K562 (cell line): ENCODE measurements at regions not wholly inside any gene's neighbourhood (a gene's known extent, or its start where the extent isn't known, plus 50 kb on each side); places are given as distances from the start of the nearest gene placed in this dataset.

Experiments used
- ATAC-seq: fragments of 200-7000 bp; cut with Tn5 transposase; 3 replicates; pipeline ENCODE4 v1.9.1; 2020; ENCODE audit warnings: moderate library complexity
- BruUV-seq: library from RNA; stranded (reverse); fragments of 400-500 nt; replicated peaks from 2 replicates; lab custom pipeline; 2021; lab: Mats Ljungman, UMichigan
- CTCF ChIA-PET: fragments of 300-600 bp; formaldehyde crosslinking; extraction: SDS; loops from one replicate; lab custom pipeline; 2021; ENCODE audit warnings: low intra/inter-chr PET ratio; lab: Yijun Ruan, JAX
- POLR2A ChIA-PET: fragments of 300-600, 350-650 bp; sonication (Branson Sonifier 250); formaldehyde crosslinking; extraction: SDS; loops from one replicate; lab custom pipeline; 2021; ENCODE audit warnings: antibody characterized with exemption, inconsistent platforms; lab: Yijun Ruan, JAX
- DNase-seq, 4 experiments: peaks; one replicate each; pipeline versions ENCODE4 v3.0.0 to v3.0.0-alpha.2; 2011 to 2018; ENCODE audit warnings: low spot score in 3 of 4, mixed read lengths in 3 of 4; ENCODE audit errors: extremely low read depth in 1 of 4
- FAIRE-seq: peaks from 2 replicates; lab custom pipeline; 2011; peaks lifted over from hg19 to GRCh38; lab: Jason Lieb, UNC
- H2AFZ ChIP-seq: 2 replicates; pipeline ENCODE4 v1.6.0; 2011; ENCODE audit warnings: low read depth, low read length, control low read depth, inconsistent platforms
- H3K27ac ChIP-seq: fragments of 200-600 bp; 3 replicates; pipeline ENCODE4 v1.8.0; 2011; ENCODE audit warnings: low read depth, mild to moderate bottlenecking, control low read depth, inconsistent platforms, low read length, moderate library complexity, mixed read lengths; ENCODE audit errors: extremely low read depth
- H3K27me3 ChIP-seq, 2 experiments: fragments of 300-600 bp in 1 of 2; 2 replicates in 1 of 2; 3 replicates in 1 of 2; pipeline versions ENCODE4 v1.6.0 to v1.8.0; 2011; ENCODE audit warnings: inconsistent platforms in 2 of 2, low read length in 2 of 2, mild to moderate bottlenecking in 1 of 2, mixed read lengths in 1 of 2, moderate library complexity in 1 of 2; ENCODE audit not compliant: control insufficient read depth in 2 of 2, insufficient read depth in 2 of 2
- H3K36me3 ChIP-seq: fragments of 300-600 bp; 3 replicates; pipeline ENCODE4 v1.8.0; 2011; ENCODE audit warnings: mild to moderate bottlenecking, low read length, inconsistent platforms; ENCODE audit not compliant: control insufficient read depth, insufficient read depth
- H3K4me1 ChIP-seq, 2 experiments: fragments of 200-600 bp in 1 of 2; replicated peaks in 1 of 2; 2 replicates in 1 of 2; 3 replicates in 1 of 2; pipeline versions ENCODE4 v1.5.1 to v1.8.0; 2011; ENCODE audit warnings: inconsistent platforms in 2 of 2, low read length in 2 of 2, mild to moderate bottlenecking in 1 of 2, mixed read lengths in 1 of 2, moderate library complexity in 1 of 2; ENCODE audit not compliant: control insufficient read depth in 2 of 2, insufficient read depth in 2 of 2
- H3K4me2 ChIP-seq: 2 replicates; pipeline ENCODE4 v1.6.1; 2011; ENCODE audit warnings: low read length, control low read depth, inconsistent platforms, mixed read lengths; ENCODE audit not compliant: insufficient read depth
- H3K4me3 ChIP-seq: fragments of 200-600 bp; sonication (generic), shearing (Covaris generic); 2 replicates; pipeline ENCODE4 v1.5.1; 2016; ENCODE audit warnings: control low read depth, inconsistent platforms
- H3K79me2 ChIP-seq: fragments of 200-600 bp; 3 replicates; pipeline ENCODE4 v1.8.0; 2011; ENCODE audit warnings: low read length, inconsistent platforms; ENCODE audit not compliant: control insufficient read depth, insufficient read depth
- H3K9ac ChIP-seq, 2 experiments: 2 replicates each; pipeline versions ENCODE4 v1.6.0 to v1.6.1; 2011; ENCODE audit warnings: low read depth in 2 of 2, low read length in 2 of 2, control low read depth in 1 of 2, inconsistent platforms in 1 of 2, mild to moderate bottlenecking in 1 of 2, mixed read lengths in 1 of 2; ENCODE audit not compliant: insufficient read depth in 1 of 2
- H3K9me1 ChIP-seq: one replicate; pipeline ENCODE4 v1.6.0; 2011; ENCODE audit warnings: inconsistent platforms, mild to moderate bottlenecking, low read length, moderate library complexity; ENCODE audit not compliant: control insufficient read depth, insufficient read depth
- H3K9me3 ChIP-seq: replicated peaks from 2 replicates; pipeline ENCODE4 v1.5.1; 2011; ENCODE audit warnings: low read depth, low read length, inconsistent platforms; ENCODE audit not compliant: control insufficient read depth, insufficient read depth
- H4K20me1 ChIP-seq: replicated peaks from 2 replicates; pipeline ENCODE4 v1.6.1; 2011; ENCODE audit warnings: low read length, inconsistent platforms, mixed read lengths; ENCODE audit not compliant: control insufficient read depth, insufficient read depth
- CREM ChIP-seq: IDR thresholded peaks from 2 replicates; pipeline ENCODE4 v1.6.1; 2014; ENCODE audit warnings: antibody characterized with exemption, low read depth
- MCM7 ChIP-seq, 2 experiments: fragments of 450-650 bp; IDR thresholded peaks; 2 replicates each; pipeline ENCODE4 v1.6.1; 2016 to 2018
- RCOR1 ChIP-seq, 2 experiments: IDR thresholded peaks; 2 replicates each; pipeline ENCODE4 v1.6.1; 2012; ENCODE audit warnings: low read depth in 2 of 2, low read length in 2 of 2, borderline replicate concordance in 1 of 2, improper control_type of control experiment in 1 of 2
- ZNF253 ChIP-seq: fragments of 250-450 bp; sonication (Bioruptor Pico); conservative IDR thresholded peaks from 2 replicates; pipeline ENCODE4 v1.6.1; 2021; ENCODE audit warnings: mild to moderate bottlenecking
- WGBS: fragments of 100-300 bp; shearing (Covaris generic); methylation state at CpG from one replicate; pipeline ENCODE4 v1.1.6; 2016; ENCODE audit warnings: low coverage, mixed read lengths; ENCODE audit not compliant: insufficient coverage; ENCODE audit errors: missing lambda C conversion rate; 5-methylcytosine and 5-hydroxymethylcytosine counted together
- in situ Hi-C: fragments of 300-500 bp; cut with MboI; formaldehyde crosslinking; loops from 4 replicates; pipeline ENCODE4 v1.15.0; 2018; ENCODE audit warnings: inconsistent platforms, mixed read lengths
- intact Hi-C: fragments of 100-400 bp; cut with micrococcal nuclease; formaldehyde crosslinking; loops from 2 replicates; pipeline ENCODE4 v1.14.2; 2022
- TF ChIP-seq, protein P1 (sequence below): fragments of 450-650 bp; IDR thresholded peaks from 2 replicates; pipeline ENCODE4 v1.6.1; 2017; ENCODE audit warnings: antibody characterized with exemption, mild to moderate bottlenecking
- TF ChIP-seq, protein P2 (sequence below): sonication (generic); formaldehyde crosslinking; IDR thresholded peaks from 2 replicates; pipeline ENCODE4 v1.9.0; 2022; ENCODE audit warnings: mild to moderate bottlenecking, missing genetic modification reagents

DNA sequence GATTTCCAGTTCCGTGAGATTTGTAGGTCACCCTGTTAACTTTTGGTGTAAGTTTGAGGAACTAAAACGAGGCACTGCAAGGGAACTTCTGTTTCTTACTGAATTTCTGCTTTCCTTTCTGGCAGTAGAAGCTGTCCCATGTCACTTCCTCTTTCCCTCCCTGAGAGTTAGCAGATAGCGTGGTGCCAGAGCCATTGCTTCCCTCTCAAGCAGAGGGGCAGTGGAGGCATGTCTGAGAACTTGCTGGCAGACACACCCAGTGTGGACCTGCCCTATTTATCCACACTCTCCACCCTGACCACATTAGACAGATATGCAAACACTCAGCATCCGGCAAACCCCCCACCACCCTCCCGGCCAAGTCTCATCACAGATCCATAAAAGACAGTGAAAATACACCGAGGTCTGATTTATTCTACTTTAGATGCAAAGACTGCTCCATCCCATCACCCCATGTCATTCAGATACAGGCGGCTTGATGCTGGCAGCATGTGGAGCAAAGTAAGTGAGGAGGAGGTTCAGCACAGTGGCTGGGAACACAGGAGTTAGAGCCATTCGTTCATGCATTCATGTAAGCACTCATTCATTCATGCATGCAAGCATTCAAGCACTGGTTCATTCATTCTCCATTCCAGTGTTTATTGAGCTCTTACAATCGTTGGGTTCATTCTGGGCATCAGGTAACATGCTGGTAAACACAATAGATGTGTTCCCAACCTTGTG, 324.7 kb downstream of the SHQ1 start (continued):
- TF ChIP-seq, protein P1, sequence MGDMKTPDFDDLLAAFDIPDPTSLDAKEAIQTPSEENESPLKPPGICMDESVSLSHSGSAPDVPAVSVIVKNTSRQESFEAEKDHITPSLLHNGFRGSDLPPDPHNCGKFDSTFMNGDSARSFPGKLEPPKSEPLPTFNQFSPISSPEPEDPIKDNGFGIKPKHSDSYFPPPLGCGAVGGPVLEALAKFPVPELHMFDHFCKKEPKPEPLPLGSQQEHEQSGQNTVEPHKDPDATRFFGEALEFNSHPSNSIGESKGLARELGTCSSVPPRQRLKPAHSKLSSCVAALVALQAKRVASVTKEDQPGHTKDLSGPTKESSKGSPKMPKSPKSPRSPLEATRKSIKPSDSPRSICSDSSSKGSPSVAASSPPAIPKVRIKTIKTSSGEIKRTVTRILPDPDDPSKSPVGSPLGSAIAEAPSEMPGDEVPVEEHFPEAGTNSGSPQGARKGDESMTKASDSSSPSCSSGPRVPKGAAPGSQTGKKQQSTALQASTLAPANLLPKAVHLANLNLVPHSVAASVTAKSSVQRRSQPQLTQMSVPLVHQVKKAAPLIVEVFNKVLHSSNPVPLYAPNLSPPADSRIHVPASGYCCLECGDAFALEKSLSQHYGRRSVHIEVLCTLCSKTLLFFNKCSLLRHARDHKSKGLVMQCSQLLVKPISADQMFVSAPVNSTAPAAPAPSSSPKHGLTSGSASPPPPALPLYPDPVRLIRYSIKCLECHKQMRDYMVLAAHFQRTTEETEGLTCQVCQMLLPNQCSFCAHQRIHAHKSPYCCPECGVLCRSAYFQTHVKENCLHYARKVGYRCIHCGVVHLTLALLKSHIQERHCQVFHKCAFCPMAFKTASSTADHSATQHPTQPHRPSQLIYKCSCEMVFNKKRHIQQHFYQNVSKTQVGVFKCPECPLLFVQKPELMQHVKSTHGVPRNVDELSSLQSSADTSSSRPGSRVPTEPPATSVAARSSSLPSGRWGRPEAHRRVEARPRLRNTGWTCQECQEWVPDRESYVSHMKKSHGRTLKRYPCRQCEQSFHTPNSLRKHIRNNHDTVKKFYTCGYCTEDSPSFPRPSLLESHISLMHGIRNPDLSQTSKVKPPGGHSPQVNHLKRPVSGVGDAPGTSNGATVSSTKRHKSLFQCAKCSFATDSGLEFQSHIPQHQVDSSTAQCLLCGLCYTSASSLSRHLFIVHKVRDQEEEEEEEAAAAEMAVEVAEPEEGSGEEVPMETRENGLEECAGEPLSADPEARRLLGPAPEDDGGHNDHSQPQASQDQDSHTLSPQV = 0 out of 2 replicates have a peak, but pooled peaks have one; percentile 44
- TF ChIP-seq CREM = peak; percentile 36; the same call in 1 of the 2 replicates

DNA sequence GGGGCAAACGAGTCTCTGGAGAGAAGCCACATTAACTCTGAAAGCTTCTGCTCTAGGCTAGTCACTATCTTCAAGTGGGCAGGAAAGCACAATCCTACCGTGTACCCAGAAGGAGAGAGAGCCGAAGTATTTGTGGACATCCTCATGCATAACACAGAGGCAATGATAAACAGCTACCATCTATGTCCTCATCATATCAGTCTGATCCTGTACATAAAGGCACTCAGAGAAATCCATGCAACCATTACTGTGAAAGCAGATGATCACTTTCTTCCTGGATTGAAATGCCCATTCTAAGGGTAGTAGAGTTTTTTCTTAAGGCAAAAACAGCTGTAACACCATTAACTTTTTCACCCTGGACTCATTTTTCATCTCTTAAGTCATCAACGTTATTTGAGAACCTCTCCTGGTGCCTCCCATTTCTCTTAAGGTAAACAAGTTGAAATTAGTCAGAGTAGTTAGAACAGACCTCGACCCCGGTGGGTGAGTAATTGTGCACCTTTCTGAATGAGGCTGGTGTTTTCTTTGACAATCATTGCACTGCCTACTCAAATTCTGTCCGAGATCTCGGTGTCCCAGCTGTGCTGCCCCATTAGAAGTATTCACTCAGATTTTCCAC, 327.4 kb downstream of the SHQ1 start:
- intact Hi-C loops (loop anchor here (5.0 kb wide), 1 partner anchor 73 kb away; the partner anchor contains the start of gene RYBP), in situ Hi-C loops (no loop called here)
- H3K4me3 ChIP-seq = no peak overlapping the region
- no TSS peak for BruUV-seq
- ATAC-seq (no peak), FAIRE-seq (no peak), DNase-seq (no peak)
- no peaks in the 10 kb centered on the region for H3K9me1 ChIP-seq
- H4K20me1 ChIP-seq = no peaks in the 10 kb centered on the region
- peak overlapping the region; percentile 44; the same call in 1 of the 2 replicates for H2AFZ ChIP-seq
- H3K36me3 ChIP-seq = no peaks in the 10 kb centered on the region
- WGBS = 42% methylated on average over 8 of the region's 8 CpGs
- no peak overlapping the region for H3K9ac ChIP-seq
- no peak for TF ChIP-seq ZNF253 (CRISPR knock-in tag)
- no peak for TF ChIP-seq MCM7 (IDR thresholded peaks at IDR 0.05)
- TF ChIP-seq, protein P2, sequence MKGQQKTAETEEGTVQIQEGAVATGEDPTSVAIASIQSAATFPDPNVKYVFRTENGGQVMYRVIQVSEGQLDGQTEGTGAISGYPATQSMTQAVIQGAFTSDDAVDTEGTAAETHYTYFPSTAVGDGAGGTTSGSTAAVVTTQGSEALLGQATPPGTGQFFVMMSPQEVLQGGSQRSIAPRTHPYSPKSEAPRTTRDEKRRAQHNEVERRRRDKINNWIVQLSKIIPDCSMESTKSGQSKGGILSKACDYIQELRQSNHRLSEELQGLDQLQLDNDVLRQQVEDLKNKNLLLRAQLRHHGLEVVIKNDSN (CRISPR knock-in tag) = no peak
- TF ChIP-seq RCOR1 (IDR thresholded peaks at IDR 0.05; ENCODE audit: borderline replicate concordance in 1 of 2, low read depth in 2 of 2, low read length in 2 of 2) = no peak
- H3K4me1 ChIP-seq = peaks cover 0 to 18% of the 10 kb centered on the region in 2 experiments; a peak in 4 of 5 replicates
- POLR2A ChIA-PET = no interaction called here
- no peaks in the 10 kb centered on the region for H3K27me3 ChIP-seq
- CTCF ChIA-PET = no interaction called here
- H3K9me3 ChIP-seq = no peaks in the 10 kb centered on the region
- no peaks in the 10 kb centered on the region for H3K79me2 ChIP-seq
- no peak overlapping the region for H3K27ac ChIP-seq
- no peak overlapping the region for H3K4me2 ChIP-seq
